GM19467 (cell line): ENCODE measurements at regions not wholly inside any gene's neighbourhood (a gene's known extent, or its start where the extent isn't known, plus 50 kb on each side); places are given as distances from the start of the nearest gene placed in this dataset.
"Not testable (repeated sequence)": the region's sequence is repeated elsewhere in the genome, so short reads cannot be mapped to it uniquely, and the experiment has no call there.

ENCODE experiments used
- ATAC-seq: cut with Tn5 transposase; IDR thresholded peaks from one replicate; pipeline ENCODE4 v1.9.1; 2021; ENCODE audit warnings: mild to moderate bottlenecking, moderate library complexity; ENCODE audit not compliant: unreplicated experiment

GRCh38 chr1:60571811-60572210 is 498.2 kb upstream of the C1orf87 start:
- no peak for ATAC-seq

GRCh38 chr1:60569189-60569588 is 495.6 kb upstream of the C1orf87 start:
- no peak for ATAC-seq

GRCh38 chr1:60567256-60567655 is 493.7 kb upstream of the C1orf87 start:
- no peak for ATAC-seq

- ATAC-seq = no peak
These were observed 491.6 kb upstream of the C1orf87 start for GRCh38 chr1:60564916-60565750.

GRCh38 chr1:60563777-60564535 is 490.4 kb upstream of the C1orf87 start:
- ATAC-seq = no peak

GRCh38 chr1:60562740-60563139 is 489.2 kb upstream of the C1orf87 start:
- ATAC-seq = no peak

GRCh38 chr1:60560701-60561100 is 487.1 kb upstream of the C1orf87 start:
- ATAC-seq = no peak

GRCh38 chr1:60558236-60558635 is 484.7 kb upstream of the C1orf87 start:
- ATAC-seq = no peak

GRCh38 chr1:60553730-60554129 is 480.2 kb upstream of the C1orf87 start:
- ATAC-seq = no peak

GRCh38 chr1:60547821-60548220 is 474.3 kb upstream of the C1orf87 start:
- no peak for ATAC-seq

- no peak for ATAC-seq
These were observed 468.4 kb upstream of the C1orf87 start for GRCh38 chr1:60541831-60542532.

GRCh38 chr1:60540141-60540540 is 466.6 kb upstream of the C1orf87 start:
- ATAC-seq = no peak

- ATAC-seq = no peak
These were observed 462.1 kb upstream of the C1orf87 start for GRCh38 chr1:60535713-60536112.

GRCh38 chr1:60527567-60527966 is 454.0 kb upstream of the C1orf87 start:
- ATAC-seq = no peak

GRCh38 chr1:60516996-60517395 is 443.4 kb upstream of the C1orf87 start:
- no peak for ATAC-seq

- ATAC-seq = no peak
These were observed 436.6 kb upstream of the C1orf87 start for GRCh38 chr1:60510162-60510561.

GRCh38 chr1:60504206-60504840 is 430.8 kb upstream of the C1orf87 start:
- no peak for ATAC-seq

GRCh38 chr1:60503266-60503925 is 429.8 kb upstream of the C1orf87 start:
- ATAC-seq = no peak

- ATAC-seq = no peak
These were observed 428.9 kb upstream of the C1orf87 start for GRCh38 chr1:60502506-60502905.

- ATAC-seq = not testable (repeated sequence)
These were observed 416.4 kb upstream of the C1orf87 start for GRCh38 chr1:60489916-60490480.
